ENCODE measurements at regions not wholly inside any gene's neighbourhood (a gene's known extent, or its start where the extent isn't known, plus 50 kb on each side); places are given as distances from the start of the nearest gene placed in this dataset.

GRCh38 chr9:1804128-1804865 lies 210.8 kb upstream of the SMARCA2 start:
- Histone ChIP-seq H3K4me1 (no peaks in the 10 kb centered on the region), H3K36me3 (ENCODE audit: control insufficient read depth, insufficient read depth, low read length) (no peaks in the 10 kb centered on the region), H3K4me3 (ENCODE audit: low read depth, low read length) (no peak overlapping the region), H3K4me2 (ENCODE audit: low read length) (no peak overlapping the region), H3K79me2 (no peaks in the 10 kb centered on the region), H3K9me3 (ENCODE audit: control insufficient read depth, low read length) (no peaks in the 10 kb centered on the region), H3K27ac (no peak overlapping the region), H2AFZ (no peak overlapping the region), H3K27me3 (ENCODE audit: control insufficient read depth, insufficient read depth, low read length) (no peaks in the 10 kb centered on the region), H3K9ac (no peak overlapping the region)
- TF ChIP-seq CTCF (IDR thresholded peaks at IDR 0.05), result no peak

GRCh38 chr9:1829719-1830118 lies 185.4 kb upstream of the SMARCA2 start:
- Histone ChIP-seq H2AFZ (no peak overlapping the region), H3K27me3 (ENCODE audit: control insufficient read depth, insufficient read depth, low read length) (no peaks in the 10 kb centered on the region), H3K36me3 (ENCODE audit: control insufficient read depth, insufficient read depth, low read length) (no peaks in the 10 kb centered on the region), H3K9ac (no peak overlapping the region), H3K4me1 (no peaks in the 10 kb centered on the region), H3K4me2 (ENCODE audit: low read length) (no peak overlapping the region), H3K27ac (no peak overlapping the region), H3K9me3 (ENCODE audit: control insufficient read depth, low read length) (no peaks in the 10 kb centered on the region), H3K79me2 (no peaks in the 10 kb centered on the region), H3K4me3 (ENCODE audit: low read depth, low read length) (no peak overlapping the region)
- no peak for TF ChIP-seq CTCF (IDR thresholded peaks at IDR 0.05)

GRCh38 chr9:1832960-1833359 lies 182.2 kb upstream of the SMARCA2 start:
- no peak overlapping the region for H3K4me3 ChIP-seq (ENCODE audit: low read depth, low read length)
- H3K27me3 ChIP-seq (ENCODE audit: control insufficient read depth, insufficient read depth, low read length), result no peaks in the 10 kb centered on the region
- no peak overlapping the region for H3K4me2 ChIP-seq (ENCODE audit: low read length)
- no peak for TF ChIP-seq CTCF (IDR thresholded peaks at IDR 0.05)
- H3K27ac ChIP-seq, result no peak overlapping the region
- no peaks in the 10 kb centered on the region for H3K9me3 ChIP-seq (ENCODE audit: control insufficient read depth, low read length)
- no peaks in the 10 kb centered on the region for H3K4me1 ChIP-seq
- no peaks in the 10 kb centered on the region for H3K79me2 ChIP-seq
- H3K9ac ChIP-seq, result no peak overlapping the region
- H2AFZ ChIP-seq, result no peak overlapping the region
- no peaks in the 10 kb centered on the region for H3K36me3 ChIP-seq (ENCODE audit: control insufficient read depth, insufficient read depth, low read length)

- TF ChIP-seq CTCF (IDR thresholded peaks at IDR 0.05), result no peak
Measured at GRCh38 chr9:1837453-1838084, 177.6 kb upstream of the SMARCA2 start.

GRCh38 chr9:1839909-1840308 lies 175.2 kb upstream of the SMARCA2 start:
- Histone ChIP-seq H3K27me3 (ENCODE audit: control insufficient read depth, insufficient read depth, low read length) (no peaks in the 10 kb centered on the region), H3K4me2 (ENCODE audit: low read length) (no peak overlapping the region), H3K9ac (no peak overlapping the region), H3K4me3 (ENCODE audit: low read depth, low read length) (no peak overlapping the region), H3K36me3 (ENCODE audit: control insufficient read depth, insufficient read depth, low read length) (no peaks in the 10 kb centered on the region), H3K79me2 (no peaks in the 10 kb centered on the region), H2AFZ (no peak overlapping the region), H3K4me1 (no peaks in the 10 kb centered on the region), H3K9me3 (ENCODE audit: control insufficient read depth, low read length) (no peaks in the 10 kb centered on the region), H3K27ac (no peak overlapping the region)
- no peak for TF ChIP-seq CTCF (IDR thresholded peaks at IDR 0.05)

More at GRCh38 chr9:1837453-1838084, 177.6 kb upstream of the SMARCA2 start:
- H3K4me2 ChIP-seq (ENCODE audit: low read length), result no peak overlapping the region
- H3K4me3 ChIP-seq (ENCODE audit: low read depth, low read length), result no peak overlapping the region
- no peaks in the 10 kb centered on the region for H3K27me3 ChIP-seq (ENCODE audit: control insufficient read depth, insufficient read depth, low read length)
- no peaks in the 10 kb centered on the region for H3K36me3 ChIP-seq (ENCODE audit: control insufficient read depth, insufficient read depth, low read length)
- no peaks in the 10 kb centered on the region for H3K4me1 ChIP-seq
- H3K27ac ChIP-seq, result no peak overlapping the region
- H3K9ac ChIP-seq, result no peak overlapping the region
- no peaks in the 10 kb centered on the region for H3K79me2 ChIP-seq
- no peak overlapping the region for H2AFZ ChIP-seq
- H3K9me3 ChIP-seq (ENCODE audit: control insufficient read depth, low read length), result no peaks in the 10 kb centered on the region

Measured in parathyroid adenoma (tissue), 2 donors.